Peyer's patch (tissue), 4 donors: ENCODE measurements at regions not wholly inside any gene's neighbourhood (a gene's known extent, or its start where the extent isn't known, plus 50 kb on each side); places are given as distances from the start of the nearest gene placed in this dataset.

ENCODE experiments used
- DNase-seq, 3 donors: peaks; one replicate each; pipeline ENCODE4 v3.0.0-alpha.2; 2017 to 2019
- H3K27ac ChIP-seq, 4 donors: fragments of 200-600 bp; sonication (generic); one replicate each; pipeline ENCODE4 v1.5.1; 2016 to 2019
- H3K27me3 ChIP-seq, 2 donors: fragments of 200-600 bp; sonication (generic); one replicate each; pipeline ENCODE4 v1.5.1; 2019
- H3K36me3 ChIP-seq, 3 donors: fragments of 200-600 bp; sonication (generic); one replicate each; pipeline ENCODE4 v1.5.1; 2016 to 2019
- H3K4me1 ChIP-seq, 4 donors: fragments of 200-600 bp; sonication (generic); one replicate each; pipeline ENCODE4 v1.5.1; 2016 to 2019
- H3K4me3 ChIP-seq, 4 donors: fragments of 200-600 bp; sonication (generic); 1 replicate in 3 of 4; 2 replicates in 1 of 4; pipeline ENCODE4 v1.5.1; 2016 to 2019; ENCODE audit warnings: mild to moderate bottlenecking in 1 of 4
- H3K9me3 ChIP-seq, 4 donors: fragments of 200-600 bp; sonication (generic); one replicate each; pipeline ENCODE4 v1.5.1; 2016 to 2019; ENCODE audit warnings: mild to moderate bottlenecking in 1 of 4
- CTCF ChIP-seq, 6 experiments: fragments of 450-650 bp in 4 of 6; fragments of 200-600 bp in 2 of 6; sonication (generic) in 1 of 6; IDR thresholded peaks; one replicate each; pipeline ENCODE4 v1.5.1; 2017 to 2019; ENCODE audit warnings: antibody characterized with exemption in 6 of 6, mild to moderate bottlenecking in 3 of 6, moderate library complexity in 1 of 6
- POLR2A ChIP-seq, 2 donors: fragments of 450-650 bp; IDR thresholded peaks; one replicate each; pipeline ENCODE4 v1.5.1; 2017; ENCODE audit warnings: antibody characterized with exemption in 2 of 2, mild to moderate bottlenecking in 2 of 2, moderate library complexity in 2 of 2

GRCh38 chr6:135583256-135583761, 85.8 kb upstream of the AHI1 start:
- H3K27ac ChIP-seq = no peak overlapping the region
- H3K4me1 ChIP-seq = no peaks in the 10 kb centered on the region
- TF ChIP-seq CTCF (IDR thresholded peaks at IDR 0.05) (no peak), POLR2A (IDR thresholded peaks at IDR 0.05) (no peak)
- H3K9me3 ChIP-seq = no peaks in the 10 kb centered on the region
- no peaks in the 10 kb centered on the region for H3K36me3 ChIP-seq
- no peak overlapping the region for H3K4me3 ChIP-seq
- DNase-seq = no peak
- no peaks in the 10 kb centered on the region for H3K27me3 ChIP-seq

- H3K4me1 ChIP-seq = no peaks in the 10 kb centered on the region
- no peak overlapping the region for H3K4me3 ChIP-seq
- H3K27ac ChIP-seq = no peak overlapping the region
- no peaks in the 10 kb centered on the region for H3K9me3 ChIP-seq
- no peaks in the 10 kb centered on the region for H3K27me3 ChIP-seq
- no peak for TF ChIP-seq POLR2A (IDR thresholded peaks at IDR 0.05)
- no peak for TF ChIP-seq CTCF (IDR thresholded peaks at IDR 0.05)
- no peak for DNase-seq
- no peaks in the 10 kb centered on the region for H3K36me3 ChIP-seq
Observed at GRCh38 chr6:135586388-135586787, 88.8 kb upstream of the AHI1 start.

GRCh38 chr6:135586844-135587243, 89.3 kb upstream of the AHI1 start:
- no peak overlapping the region for H3K4me3 ChIP-seq
- H3K27ac ChIP-seq = no peak overlapping the region
- TF ChIP-seq CTCF (IDR thresholded peaks at IDR 0.05) = no peak
- no peak for TF ChIP-seq POLR2A (IDR thresholded peaks at IDR 0.05)
- H3K36me3 ChIP-seq = no peaks in the 10 kb centered on the region
- no peaks in the 10 kb centered on the region for H3K9me3 ChIP-seq
- H3K27me3 ChIP-seq = no peaks in the 10 kb centered on the region
- DNase-seq = no peak
- no peaks in the 10 kb centered on the region for H3K4me1 ChIP-seq

- H3K9me3 ChIP-seq = no peaks in the 10 kb centered on the region
- no peaks in the 10 kb centered on the region for H3K4me1 ChIP-seq
- no peaks in the 10 kb centered on the region for H3K36me3 ChIP-seq
- TF ChIP-seq POLR2A (IDR thresholded peaks at IDR 0.05) (no peak), CTCF (IDR thresholded peaks at IDR 0.05) (no peak)
- H3K27me3 ChIP-seq = no peaks in the 10 kb centered on the region
- no peak for DNase-seq
- no peak overlapping the region for H3K4me3 ChIP-seq
- H3K27ac ChIP-seq = no peak overlapping the region
Observed at GRCh38 chr6:135592276-135592675, 94.7 kb upstream of the AHI1 start.

GRCh38 chr6:135594000-135594399, 96.5 kb upstream of the AHI1 start:
- TF ChIP-seq POLR2A (IDR thresholded peaks at IDR 0.05) (no peak), CTCF (IDR thresholded peaks at IDR 0.05) (no peak)
- no peaks in the 10 kb centered on the region for H3K9me3 ChIP-seq

GRCh38 chr6:135600086-135600702, 102.7 kb upstream of the AHI1 start:
- H3K4me1 ChIP-seq = no peaks in the 10 kb centered on the region
- no peaks in the 10 kb centered on the region for H3K27me3 ChIP-seq
- TF ChIP-seq POLR2A (IDR thresholded peaks at IDR 0.05) (no peak), CTCF (IDR thresholded peaks at IDR 0.05) (no peak)
- H3K9me3 ChIP-seq = no peaks in the 10 kb centered on the region
- no peak overlapping the region for H3K4me3 ChIP-seq
- H3K27ac ChIP-seq = no peak overlapping the region
- no peak for DNase-seq
- H3K36me3 ChIP-seq = no peaks in the 10 kb centered on the region

More at GRCh38 chr6:135594000-135594399, 96.5 kb upstream of the AHI1 start:
- Histone ChIP-seq H3K27me3 (no peaks in the 10 kb centered on the region), H3K4me1 (no peaks in the 10 kb centered on the region), H3K27ac (no peak overlapping the region), H3K4me3 (no peak overlapping the region), H3K36me3 (no peaks in the 10 kb centered on the region)
- no peak for DNase-seq
